Right cardiac atrium (tissue), 5 donors: ENCODE measurements at regions not wholly inside any gene's neighbourhood (a gene's known extent, or its start where the extent isn't known, plus 50 kb on each side); places are given as distances from the start of the nearest gene placed in this dataset.

Experiments
- ATAC-seq, 2 donors: fragments of 200-7000 bp; cut with Tn5 transposase; one replicate each; pipeline versions ENCODE4 v1.8.0 to v1.9.1; 2020; ENCODE audit warnings: moderate library complexity in 2 of 2, mild to moderate bottlenecking in 1 of 2
- DNase-seq, 3 donors: peaks; one replicate each; pipeline ENCODE4 v3.0.0-alpha.2; 2020
- H3K27ac ChIP-seq: one replicate; pipeline ENCODE4 v1.5.1; 2013; ENCODE audit warnings: mild to moderate bottlenecking, low read length, control low read depth, moderate library complexity
- H3K27me3 ChIP-seq: one replicate; pipeline ENCODE4 v1.6.1; 2013; ENCODE audit not compliant: control insufficient read depth, insufficient read depth
- H3K4me1 ChIP-seq: one replicate; pipeline ENCODE4 v1.6.1; 2013; ENCODE audit warnings: low read length; ENCODE audit not compliant: control insufficient read depth, insufficient read depth
- H3K4me3 ChIP-seq: one replicate; pipeline ENCODE4 v1.5.1; 2013; ENCODE audit warnings: low read length, control low read depth
- H3K9me3 ChIP-seq: one replicate; pipeline ENCODE4 v1.6.1; 2013; ENCODE audit warnings: low read length; ENCODE audit not compliant: control insufficient read depth
- WGBS: extraction: QIAGEN DNeasy Blood & Tissue Kit; methylation state at CpG from one replicate; pipeline ENCODE4 v1.1.7; 2013; 5-methylcytosine and 5-hydroxymethylcytosine counted together
- intact Hi-C, 4 donors: fragments of 100-400 bp; cut with DNase I; formaldehyde crosslinking; loops; one replicate each; pipeline versions ENCODE4 v1.11.0 to v1.14.0; 2022 to 2023
- donor health status: healthy with polysubstance abuse.
- donor health status: DM: no; HTN: yes; CAD: no.
- donor health status: DM: no; HTN: no; CAD: no.
- donor health status: DM: no; HTN: yes; CAD: no; lungs with severe emphysema.
- donor health status: DM: yes; HTN: yes; CAD: no.

DNA sequence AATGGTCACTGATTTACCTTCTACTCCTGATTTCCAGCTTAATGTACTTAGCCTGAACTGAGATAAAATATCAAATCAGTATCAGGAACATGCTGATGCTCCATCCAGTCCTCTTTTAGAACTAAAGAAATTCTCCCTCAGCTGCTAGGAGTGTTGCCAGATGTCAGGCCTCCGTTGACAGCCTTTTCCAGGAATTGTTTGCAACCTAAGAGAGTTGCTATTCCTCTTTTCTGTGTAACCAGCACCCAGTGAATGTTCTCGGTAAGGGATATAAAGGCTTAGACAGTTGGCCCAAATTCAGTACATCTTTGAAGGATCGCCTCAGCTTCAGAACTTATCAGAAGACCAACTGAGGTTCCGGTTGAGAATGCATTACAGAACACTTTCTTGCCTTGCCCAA lies 559.0 kb downstream of the PCDH17 start:
- Histone ChIP-seq H3K9me3 (no peaks in the 10 kb centered on the region), H3K4me3 (no peak overlapping the region), H3K4me1 (no peaks in the 10 kb centered on the region), H3K27ac (no peak overlapping the region), H3K27me3 (no peaks in the 10 kb centered on the region)
- DNase-seq (no peak), ATAC-seq (no peak)
- 10% methylated on average over 4 of the region's 4 CpGs for WGBS
- intact Hi-C loops: no loop called here

DNA sequence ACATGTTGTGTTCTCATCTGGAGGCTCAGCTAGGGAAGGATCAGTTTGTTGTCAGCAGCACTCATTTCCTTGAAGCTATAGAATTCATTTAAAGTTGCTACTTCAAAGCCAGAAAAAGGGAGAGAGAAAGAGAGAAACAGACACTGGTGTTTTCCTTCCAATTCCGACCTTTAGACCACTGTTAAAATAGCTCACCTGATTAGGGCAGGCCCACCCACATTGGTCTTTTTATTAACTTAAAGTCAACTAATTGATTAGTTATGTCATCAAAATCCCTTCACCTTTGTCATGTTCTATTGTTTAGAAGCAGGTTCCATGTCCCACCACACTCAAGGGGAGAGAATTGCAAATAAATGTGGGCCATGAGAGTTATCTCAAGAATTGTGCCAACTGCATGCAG lies 560.2 kb downstream of the PCDH17 start:
- Histone ChIP-seq H3K4me3 (no peak overlapping the region), H3K4me1 (no peaks in the 10 kb centered on the region), H3K27me3 (no peaks in the 10 kb centered on the region), H3K9me3 (no peaks in the 10 kb centered on the region), H3K27ac (no peak overlapping the region)
- intact Hi-C loops: no loop called here
- DNase-seq (no peak), ATAC-seq (no peak)
- WGBS: 92% methylated on average over 1 of the region's 1 CpG

DNA sequence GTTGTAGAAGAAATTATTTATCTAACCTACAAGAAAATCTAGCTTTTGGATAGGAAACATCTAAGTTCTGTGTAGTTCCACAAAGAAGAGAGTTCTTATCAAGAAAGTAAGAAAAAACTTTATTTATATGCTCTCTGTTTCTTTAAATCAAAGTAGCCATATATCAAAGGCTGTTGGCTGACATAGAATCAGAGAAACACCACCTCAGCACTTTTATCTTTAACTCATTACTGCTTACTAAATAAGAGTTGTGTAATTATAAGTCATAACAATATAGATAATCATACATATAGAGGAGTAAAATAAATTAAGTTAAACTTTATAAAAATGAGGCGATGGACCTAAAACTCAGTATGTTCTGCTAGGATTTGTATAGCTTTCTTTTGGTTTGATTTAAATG lies 570.6 kb downstream of the PCDH17 start:
- no peak for ATAC-seq
- DNase-seq: no peak
- no peaks in the 10 kb centered on the region for H3K4me1 ChIP-seq
- intact Hi-C loops: no loop called here
- WGBS: 92% methylated on average over 1 of the region's 1 CpG
- no peaks in the 10 kb centered on the region for H3K9me3 ChIP-seq
- no peaks in the 10 kb centered on the region for H3K27me3 ChIP-seq
- no peak overlapping the region for H3K4me3 ChIP-seq
- H3K27ac ChIP-seq: no peak overlapping the region

GRCh38 chr13:58207501-58207900 lies 576.0 kb downstream of the PCDH17 start:
- WGBS: 63% methylated on average over 4 of the region's 4 CpGs
- H3K9me3 ChIP-seq: no peaks in the 10 kb centered on the region
- intact Hi-C loops: no loop called here
- no peak overlapping the region for H3K27ac ChIP-seq
- DNase-seq (no peak), ATAC-seq (no peak)
- H3K27me3 ChIP-seq: no peaks in the 10 kb centered on the region
- no peak overlapping the region for H3K4me3 ChIP-seq
- H3K4me1 ChIP-seq: no peaks in the 10 kb centered on the region

DNA sequence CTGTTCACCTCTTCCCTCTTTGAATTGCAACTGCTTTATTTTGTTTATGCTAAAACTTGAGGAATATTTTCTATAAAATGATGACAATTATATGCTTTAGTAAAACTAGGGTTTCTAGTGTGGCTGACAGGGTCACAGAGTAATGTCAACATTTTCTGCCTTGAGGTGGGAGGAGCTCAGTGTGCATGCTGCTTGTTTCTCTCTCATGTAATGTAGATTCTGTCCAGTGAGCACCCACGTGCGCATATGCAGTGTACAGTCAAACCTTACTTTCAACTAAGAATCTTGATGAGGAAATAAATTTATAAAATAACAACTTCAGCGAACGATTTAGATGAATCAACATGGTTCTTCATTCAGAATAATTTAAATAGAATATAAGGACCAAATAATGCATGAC lies 603.9 kb downstream of the PCDH17 start:
- no peak for DNase-seq
- H3K4me1 ChIP-seq: no peaks in the 10 kb centered on the region
- no peaks in the 10 kb centered on the region for H3K9me3 ChIP-seq
- H3K27me3 ChIP-seq: no peaks in the 10 kb centered on the region
- WGBS: 79% methylated on average over 4 of the region's 4 CpGs
- no peak for ATAC-seq
- no peak overlapping the region for H3K27ac ChIP-seq
- intact Hi-C loops: no loop called here
- no peak overlapping the region for H3K4me3 ChIP-seq

- Histone ChIP-seq H3K4me1 (no peaks in the 10 kb centered on the region), H3K27ac (peak overlapping the region; percentile 25), H3K9me3 (no peaks in the 10 kb centered on the region), H3K27me3 (no peaks in the 10 kb centered on the region), H3K4me3 (no peak overlapping the region)
- WGBS: 78% methylated on average over 10 of the region's 10 CpGs
- ATAC-seq (peak in 1 of 2 donors; percentile 41), DNase-seq (peak in 2 of 3 donors; percentile 18 to 53)
- intact Hi-C loops: no loop called here
Observed at GRCh38 chr13:58238972-58239773, 607.6 kb downstream of the PCDH17 start.

GRCh38 chr13:58239774-58240268 lies 608.3 kb downstream of the PCDH17 start:
- Histone ChIP-seq H3K4me3 (no peak overlapping the region), H3K27me3 (no peaks in the 10 kb centered on the region), H3K27ac (peak overlapping the region; percentile 67), H3K9me3 (no peaks in the 10 kb centered on the region), H3K4me1 (no peaks in the 10 kb centered on the region)
- ATAC-seq (peak in 1 of 2 donors; percentile 48), DNase-seq (peak in 1 of 3 donors; percentile 26)
- intact Hi-C loops: no loop called here
- WGBS: 79% methylated on average over 9 of the region's 9 CpGs

DNA sequence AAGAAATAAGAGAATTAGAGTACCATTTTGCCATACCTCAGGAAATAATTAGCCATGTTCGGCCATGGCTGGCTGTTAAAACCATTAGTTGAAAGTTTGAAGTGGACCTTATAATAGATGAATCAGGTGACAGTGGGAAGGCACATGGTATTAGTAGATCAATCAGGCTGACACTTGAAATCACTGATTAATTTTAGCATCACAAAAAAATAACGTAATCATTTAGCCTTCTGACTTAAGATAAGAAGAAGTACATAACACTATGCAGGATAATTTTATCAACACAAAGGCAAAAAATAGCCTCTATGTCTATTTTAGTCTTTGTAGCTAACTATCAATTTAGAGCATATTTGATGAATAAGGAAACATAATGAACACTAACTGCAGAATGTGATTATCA lies 615.5 kb downstream of the PCDH17 start:
- ATAC-seq (peak; percentile 64 to 86), DNase-seq (no peak)
- intact Hi-C loops: no loop called here
- no peak overlapping the region for H3K27ac ChIP-seq
- H3K4me1 ChIP-seq: no peaks in the 10 kb centered on the region
- no peaks in the 10 kb centered on the region for H3K9me3 ChIP-seq
- 41% methylated on average over 2 of the region's 2 CpGs for WGBS
- no peaks in the 10 kb centered on the region for H3K27me3 ChIP-seq
- no peak overlapping the region for H3K4me3 ChIP-seq

- 76% methylated on average over 1 of the region's 1 CpG for WGBS
- H3K9me3 ChIP-seq: no peaks in the 10 kb centered on the region
- no peak for ATAC-seq
- intact Hi-C loops: no loop called here
- peaks cover 2% of the 10 kb centered on the region for H3K4me1 ChIP-seq
- no peaks in the 10 kb centered on the region for H3K27me3 ChIP-seq
- H3K27ac ChIP-seq: no peak overlapping the region
- no peak overlapping the region for H3K4me3 ChIP-seq
- no peak for DNase-seq
Observed at GRCh38 chr13:58254943-58255342, 623.4 kb downstream of the PCDH17 start.

- no peak overlapping the region for H3K4me3 ChIP-seq
- no peaks in the 10 kb centered on the region for H3K9me3 ChIP-seq
- WGBS: 89% methylated on average over 1 of the region's 1 CpG
- intact Hi-C loops: no loop called here
- no peak for DNase-seq
- H3K4me1 ChIP-seq: no peaks in the 10 kb centered on the region
- no peak for ATAC-seq
- H3K27ac ChIP-seq: no peak overlapping the region
- H3K27me3 ChIP-seq: no peaks in the 10 kb centered on the region
Observed at GRCh38 chr13:58266271-58266670, 634.7 kb downstream of the PCDH17 start.

DNA sequence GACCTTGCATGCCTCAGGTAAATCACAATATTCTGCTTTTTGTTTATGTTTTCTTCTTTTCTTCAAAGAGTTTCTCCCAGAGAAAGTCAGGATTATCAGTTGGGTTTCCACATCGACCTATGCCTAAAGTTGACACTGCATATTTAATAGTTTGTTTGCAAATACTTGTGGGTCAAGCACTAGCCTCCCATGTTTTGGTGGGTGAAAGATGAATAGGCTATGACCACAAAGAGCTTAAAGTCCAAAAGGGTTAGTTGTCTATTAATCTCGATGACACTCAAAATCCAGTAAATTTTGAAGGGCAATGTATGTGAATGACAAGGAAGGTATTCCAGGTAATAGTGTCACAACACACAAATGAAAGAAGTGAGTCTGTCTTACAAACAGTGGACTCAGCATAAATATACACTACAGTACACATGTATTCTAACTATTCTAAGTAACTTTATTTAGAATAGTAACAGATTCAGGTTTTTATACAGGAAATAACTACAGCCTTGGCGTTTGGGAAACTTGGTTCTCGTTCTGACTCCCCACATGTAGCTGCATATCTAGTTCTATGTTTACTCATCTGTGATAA lies 667.1 kb downstream of the PCDH17 start:
- DNase-seq (no peak), ATAC-seq (no peak)
- no peaks in the 10 kb centered on the region for H3K27me3 ChIP-seq
- intact Hi-C loops: no loop called here
- H3K4me3 ChIP-seq: no peak overlapping the region
- WGBS: 87% methylated on average over 4 of the region's 4 CpGs
- H3K27ac ChIP-seq: no peak overlapping the region
- no peaks in the 10 kb centered on the region for H3K4me1 ChIP-seq
- no peaks in the 10 kb centered on the region for H3K9me3 ChIP-seq
